Liver (tissue), 3 donors: ENCODE measurements at regions not wholly inside any gene's neighbourhood (a gene's known extent, or its start where the extent isn't known, plus 50 kb on each side); places are given as distances from the start of the nearest gene placed in this dataset.

Experiments used
- FOXA1 ChIP-seq: IDR thresholded peaks from 2 replicates; pipeline ENCODE4 v1.6.1; 2016; ENCODE audit warnings: antibody characterized with exemption
- GABPA ChIP-seq, 2 donors: IDR thresholded peaks in 1 of 2; conservative IDR thresholded peaks in 1 of 2; 2 replicates each; pipeline ENCODE4 v1.6.1; 2016; ENCODE audit warnings: antibody characterized with exemption in 2 of 2, mild to moderate bottlenecking in 1 of 2, moderate library complexity in 1 of 2
- RXRA ChIP-seq, 2 donors: IDR thresholded peaks; 2 replicates each; pipeline ENCODE4 v1.6.1; 2017 to 2018; ENCODE audit warnings: antibody characterized with exemption in 2 of 2, mild to moderate bottlenecking in 1 of 2
- SP1 ChIP-seq: IDR thresholded peaks from 2 replicates; pipeline ENCODE4 v1.6.1; 2018; ENCODE audit warnings: antibody characterized with exemption, mild to moderate bottlenecking
- TAF1 ChIP-seq: conservative IDR thresholded peaks from 2 replicates; pipeline ENCODE4 v1.6.1; 2016; ENCODE audit warnings: antibody characterized with exemption, mild to moderate bottlenecking
- TF ChIP-seq, protein P1 (sequence below): fragments of 150-350 bp; IDR thresholded peaks from 2 replicates; pipeline ENCODE4 v1.5.1; 2017; ENCODE audit warnings: improper control_type of control experiment, low read depth, low read length; ENCODE audit not compliant: missing input control
- TF ChIP-seq, protein P2 (sequence below): IDR thresholded peaks from 2 replicates; pipeline ENCODE4 v1.6.1; 2016; ENCODE audit warnings: antibody characterized with exemption
- donor health status: healthy.
- donor health status: healthy.

DNA sequence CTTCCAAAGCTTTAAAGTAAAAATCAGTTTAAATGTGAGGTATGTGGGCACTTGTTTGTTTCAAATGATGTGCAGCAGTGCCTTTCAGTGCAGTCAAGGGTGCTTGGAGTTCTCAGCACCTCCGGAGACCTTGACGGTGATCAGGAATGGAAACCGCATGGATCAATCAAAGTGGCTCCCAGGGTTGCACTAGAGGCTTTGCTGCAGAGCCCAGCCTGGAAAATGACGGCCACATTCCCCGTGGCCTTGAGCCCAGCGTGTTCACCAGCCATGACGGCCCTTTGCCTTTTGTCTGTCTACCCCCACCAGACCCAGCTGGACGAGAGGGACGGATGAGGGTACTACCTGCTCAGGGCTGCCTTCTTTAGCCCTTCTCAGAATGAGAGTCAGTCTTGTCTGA, 320.0 kb downstream of the TEX29 start:
- TF ChIP-seq GABPA (IDR thresholded peaks at IDR 0.05 in 1 of 2, conservative IDR thresholded peaks at IDR 0.05 in 1 of 2) = no peak
- no peak for TF ChIP-seq TAF1
- TF ChIP-seq RXRA (IDR thresholded peaks at IDR 0.05) = no peak
- TF ChIP-seq, protein P1, sequence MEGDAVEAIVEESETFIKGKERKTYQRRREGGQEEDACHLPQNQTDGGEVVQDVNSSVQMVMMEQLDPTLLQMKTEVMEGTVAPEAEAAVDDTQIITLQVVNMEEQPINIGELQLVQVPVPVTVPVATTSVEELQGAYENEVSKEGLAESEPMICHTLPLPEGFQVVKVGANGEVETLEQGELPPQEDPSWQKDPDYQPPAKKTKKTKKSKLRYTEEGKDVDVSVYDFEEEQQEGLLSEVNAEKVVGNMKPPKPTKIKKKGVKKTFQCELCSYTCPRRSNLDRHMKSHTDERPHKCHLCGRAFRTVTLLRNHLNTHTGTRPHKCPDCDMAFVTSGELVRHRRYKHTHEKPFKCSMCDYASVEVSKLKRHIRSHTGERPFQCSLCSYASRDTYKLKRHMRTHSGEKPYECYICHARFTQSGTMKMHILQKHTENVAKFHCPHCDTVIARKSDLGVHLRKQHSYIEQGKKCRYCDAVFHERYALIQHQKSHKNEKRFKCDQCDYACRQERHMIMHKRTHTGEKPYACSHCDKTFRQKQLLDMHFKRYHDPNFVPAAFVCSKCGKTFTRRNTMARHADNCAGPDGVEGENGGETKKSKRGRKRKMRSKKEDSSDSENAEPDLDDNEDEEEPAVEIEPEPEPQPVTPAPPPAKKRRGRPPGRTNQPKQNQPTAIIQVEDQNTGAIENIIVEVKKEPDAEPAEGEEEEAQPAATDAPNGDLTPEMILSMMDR = no peak
- TF ChIP-seq SP1 = no peak
- TF ChIP-seq, protein P2, sequence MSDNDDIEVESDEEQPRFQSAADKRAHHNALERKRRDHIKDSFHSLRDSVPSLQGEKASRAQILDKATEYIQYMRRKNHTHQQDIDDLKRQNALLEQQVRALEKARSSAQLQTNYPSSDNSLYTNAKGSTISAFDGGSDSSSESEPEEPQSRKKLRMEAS = no peak
- no peak for TF ChIP-seq FOXA1
